DND-41 (cell line): ENCODE measurements at regions not wholly inside any gene's neighbourhood (a gene's known extent, or its start where the extent isn't known, plus 50 kb on each side); places are given as distances from the start of the nearest gene placed in this dataset.

Source experiments
- ATAC-seq: fragments of 200-7000 bp; cut with Tn5 transposase; 3 replicates; pipeline ENCODE4 v1.9.1; 2021; ENCODE audit warnings: low read depth; ENCODE audit not compliant: insufficient read depth
- DNase-seq: peaks from one replicate; pipeline ENCODE4 v3.0.0-alpha.2; 2020
- H2AFZ ChIP-seq: 2 replicates; pipeline ENCODE4 v1.6.0; 2012; ENCODE audit warnings: low read depth, low read length
- H3K27ac ChIP-seq: 2 replicates; pipeline ENCODE4 v1.5.1; 2012; ENCODE audit warnings: low read length, inconsistent platforms
- H3K27me3 ChIP-seq: fragments of 200-600 bp; sonication (generic); 2 replicates; pipeline ENCODE4 v1.6.0; 2012; ENCODE audit warnings: low read length, mild to moderate bottlenecking, inconsistent platforms; ENCODE audit not compliant: insufficient read depth, poor library complexity
- H3K36me3 ChIP-seq: 2 replicates; pipeline ENCODE4 v1.5.1; 2012; ENCODE audit warnings: low read length, inconsistent platforms; ENCODE audit not compliant: insufficient read depth
- H3K4me1 ChIP-seq: 2 replicates; pipeline ENCODE4 v1.5.1; 2012; ENCODE audit warnings: mild to moderate bottlenecking, low read length; ENCODE audit not compliant: insufficient read depth
- H3K4me2 ChIP-seq: 2 replicates; pipeline ENCODE4 v1.6.0; 2012; ENCODE audit warnings: mild to moderate bottlenecking, moderate library complexity, low read length, inconsistent platforms; ENCODE audit not compliant: insufficient read depth
- H3K4me3 ChIP-seq, 2 experiments: fragments of 200-600 bp in 1 of 2; shearing (Covaris generic) in 1 of 2; 2 replicates each; pipeline ENCODE4 v1.5.1; 2012 to 2016; ENCODE audit warnings: inconsistent platforms in 2 of 2, low read length in 2 of 2, mild to moderate bottlenecking in 2 of 2, low read depth in 1 of 2, moderate library complexity in 1 of 2
- H3K79me2 ChIP-seq: 2 replicates; pipeline ENCODE4 v1.6.0; 2012; ENCODE audit warnings: low read length, inconsistent platforms; ENCODE audit not compliant: insufficient read depth
- H3K9ac ChIP-seq: 2 replicates; pipeline ENCODE4 v1.6.0; 2012; ENCODE audit warnings: low read depth, mild to moderate bottlenecking, inconsistent platforms, low read length, moderate library complexity
- H3K9me3 ChIP-seq: 2 replicates; pipeline ENCODE4 v1.5.1; 2012; ENCODE audit warnings: low read length, moderate library complexity, mild to moderate bottlenecking, inconsistent platforms; ENCODE audit not compliant: insufficient read depth, severe bottlenecking
- H4K20me1 ChIP-seq: 2 replicates; pipeline ENCODE4 v1.6.0; 2012; ENCODE audit warnings: low read length; ENCODE audit not compliant: insufficient read depth
- CTCF ChIP-seq: IDR thresholded peaks from 2 replicates; pipeline ENCODE4 v1.5.1; 2012; ENCODE audit warnings: borderline replicate concordance, low read length, moderate library complexity, mild to moderate bottlenecking; ENCODE audit not compliant: poor library complexity, severe bottlenecking; ENCODE audit errors: extremely low read depth
- EZH2 ChIP-seq: IDR thresholded peaks from 3 replicates; pipeline ENCODE4 v1.6.1; 2012; ENCODE audit warnings: borderline replicate concordance, low read depth, mild to moderate bottlenecking, moderate library complexity, low read length, inconsistent platforms; ENCODE audit not compliant: severe bottlenecking

- no peak overlapping the region for H3K4me2 ChIP-seq
- TF ChIP-seq EZH2 (no peak), CTCF (no peak)
- no peaks in the 10 kb centered on the region; the same call in 1 of the 2 replicates for H3K4me1 ChIP-seq
- ATAC-seq (no peak), DNase-seq (no peak)
- no peak overlapping the region for H2AFZ ChIP-seq
- H3K9ac ChIP-seq: no peak overlapping the region
- H3K27me3 ChIP-seq: no peaks in the 10 kb centered on the region
- no peaks in the 10 kb centered on the region for H3K36me3 ChIP-seq
- H3K79me2 ChIP-seq: no peaks in the 10 kb centered on the region
- H3K4me3 ChIP-seq: no peak overlapping the region
- H4K20me1 ChIP-seq: no peaks in the 10 kb centered on the region
- H3K27ac ChIP-seq: no peak overlapping the region
- H3K9me3 ChIP-seq: no peaks in the 10 kb centered on the region
These were observed 737.7 kb downstream of the TLE1 start for GRCh38 chr9:80951675-80952074.

- no peak for TF ChIP-seq EZH2
- no peak for TF ChIP-seq CTCF
- Histone ChIP-seq H3K27ac (no peak overlapping the region), H4K20me1 (no peaks in the 10 kb centered on the region), H3K79me2 (no peaks in the 10 kb centered on the region), H3K4me2 (no peak overlapping the region), H3K9me3 (no peaks in the 10 kb centered on the region), H3K4me3 (no peak overlapping the region), H3K36me3 (no peaks in the 10 kb centered on the region), H3K27me3 (no peaks in the 10 kb centered on the region), H2AFZ (no peak overlapping the region), H3K9ac (no peak overlapping the region), H3K4me1 (no peaks in the 10 kb centered on the region; the same call in 1 of the 2 replicates)
- ATAC-seq (no peak), DNase-seq (no peak)
These were observed 740.5 kb downstream of the TLE1 start for GRCh38 chr9:80948876-80949275.

- Histone ChIP-seq H2AFZ (no peak overlapping the region), H4K20me1 (no peaks in the 10 kb centered on the region), H3K36me3 (no peaks in the 10 kb centered on the region), H3K9ac (no peak overlapping the region), H3K4me1 (no peaks in the 10 kb centered on the region; the same call in 1 of the 2 replicates), H3K27ac (no peak overlapping the region), H3K27me3 (no peaks in the 10 kb centered on the region), H3K9me3 (no peaks in the 10 kb centered on the region), H3K4me2 (no peak overlapping the region), H3K4me3 (no peak overlapping the region), H3K79me2 (no peaks in the 10 kb centered on the region)
- DNase-seq: no peak
- TF ChIP-seq EZH2 (no peak), CTCF (no peak)
- ATAC-seq: no peak
These were observed 741.3 kb downstream of the TLE1 start for GRCh38 chr9:80948066-80948465.
